DND-41 (cell line): ENCODE measurements at regions not wholly inside any gene's neighbourhood (a gene's known extent, or its start where the extent isn't known, plus 50 kb on each side); places are given as distances from the start of the nearest gene placed in this dataset.

Experiments
- ATAC-seq: fragments of 200-7000 bp; cut with Tn5 transposase; 3 replicates; pipeline ENCODE4 v1.9.1; 2021; ENCODE audit warnings: low read depth; ENCODE audit not compliant: insufficient read depth
- DNase-seq: peaks from one replicate; pipeline ENCODE4 v3.0.0-alpha.2; 2020
- H2AFZ ChIP-seq: 2 replicates; pipeline ENCODE4 v1.6.0; 2012; ENCODE audit warnings: low read depth, low read length
- H3K27ac ChIP-seq: 2 replicates; pipeline ENCODE4 v1.5.1; 2012; ENCODE audit warnings: low read length, inconsistent platforms
- H3K27me3 ChIP-seq: fragments of 200-600 bp; sonication (generic); 2 replicates; pipeline ENCODE4 v1.6.0; 2012; ENCODE audit warnings: low read length, mild to moderate bottlenecking, inconsistent platforms; ENCODE audit not compliant: insufficient read depth, poor library complexity
- H3K36me3 ChIP-seq: 2 replicates; pipeline ENCODE4 v1.5.1; 2012; ENCODE audit warnings: low read length, inconsistent platforms; ENCODE audit not compliant: insufficient read depth
- H3K4me1 ChIP-seq: 2 replicates; pipeline ENCODE4 v1.5.1; 2012; ENCODE audit warnings: mild to moderate bottlenecking, low read length; ENCODE audit not compliant: insufficient read depth
- H3K4me2 ChIP-seq: 2 replicates; pipeline ENCODE4 v1.6.0; 2012; ENCODE audit warnings: mild to moderate bottlenecking, moderate library complexity, low read length, inconsistent platforms; ENCODE audit not compliant: insufficient read depth
- H3K4me3 ChIP-seq, 2 experiments: fragments of 200-600 bp in 1 of 2; shearing (Covaris generic) in 1 of 2; 2 replicates each; pipeline ENCODE4 v1.5.1; 2012 to 2016; ENCODE audit warnings: inconsistent platforms in 2 of 2, low read length in 2 of 2, mild to moderate bottlenecking in 2 of 2, low read depth in 1 of 2, moderate library complexity in 1 of 2
- H3K79me2 ChIP-seq: 2 replicates; pipeline ENCODE4 v1.6.0; 2012; ENCODE audit warnings: low read length, inconsistent platforms; ENCODE audit not compliant: insufficient read depth
- H3K9ac ChIP-seq: 2 replicates; pipeline ENCODE4 v1.6.0; 2012; ENCODE audit warnings: low read depth, mild to moderate bottlenecking, inconsistent platforms, low read length, moderate library complexity
- H3K9me3 ChIP-seq: 2 replicates; pipeline ENCODE4 v1.5.1; 2012; ENCODE audit warnings: low read length, moderate library complexity, mild to moderate bottlenecking, inconsistent platforms; ENCODE audit not compliant: insufficient read depth, severe bottlenecking
- H4K20me1 ChIP-seq: 2 replicates; pipeline ENCODE4 v1.6.0; 2012; ENCODE audit warnings: low read length; ENCODE audit not compliant: insufficient read depth
- EZH2 ChIP-seq: IDR thresholded peaks from 3 replicates; pipeline ENCODE4 v1.6.1; 2012; ENCODE audit warnings: borderline replicate concordance, low read depth, mild to moderate bottlenecking, moderate library complexity, low read length, inconsistent platforms; ENCODE audit not compliant: severe bottlenecking
- TF ChIP-seq, protein P1 (sequence below): IDR thresholded peaks from 2 replicates; pipeline ENCODE4 v1.5.1; 2012; ENCODE audit warnings: borderline replicate concordance, low read length, moderate library complexity, mild to moderate bottlenecking; ENCODE audit not compliant: poor library complexity, severe bottlenecking; ENCODE audit errors: extremely low read depth

DNA sequence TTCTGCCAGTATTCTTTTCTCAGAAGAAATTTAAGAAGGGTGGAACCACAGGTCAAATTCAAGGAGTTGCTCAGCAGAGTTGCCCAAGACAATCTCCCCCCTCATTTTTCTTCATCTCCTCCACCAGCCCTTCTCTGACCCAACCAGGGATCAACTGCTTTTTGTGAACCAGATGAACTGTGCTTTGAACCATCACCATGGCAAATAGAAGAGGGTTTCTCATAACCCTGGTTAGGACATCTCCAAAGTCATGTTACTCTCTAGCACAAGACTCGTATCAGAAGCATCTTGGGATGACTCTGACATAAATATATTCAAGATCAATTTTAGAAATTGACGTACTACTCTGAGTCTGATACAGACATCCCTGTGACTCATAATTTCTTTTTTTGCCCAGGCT is 130.7 kb downstream of the ALDH8A1 start:
- no peaks in the 10 kb centered on the region for H3K9me3 ChIP-seq
- H3K27me3 ChIP-seq: no peaks in the 10 kb centered on the region
- no peak for TF ChIP-seq EZH2
- TF ChIP-seq, protein P1, sequence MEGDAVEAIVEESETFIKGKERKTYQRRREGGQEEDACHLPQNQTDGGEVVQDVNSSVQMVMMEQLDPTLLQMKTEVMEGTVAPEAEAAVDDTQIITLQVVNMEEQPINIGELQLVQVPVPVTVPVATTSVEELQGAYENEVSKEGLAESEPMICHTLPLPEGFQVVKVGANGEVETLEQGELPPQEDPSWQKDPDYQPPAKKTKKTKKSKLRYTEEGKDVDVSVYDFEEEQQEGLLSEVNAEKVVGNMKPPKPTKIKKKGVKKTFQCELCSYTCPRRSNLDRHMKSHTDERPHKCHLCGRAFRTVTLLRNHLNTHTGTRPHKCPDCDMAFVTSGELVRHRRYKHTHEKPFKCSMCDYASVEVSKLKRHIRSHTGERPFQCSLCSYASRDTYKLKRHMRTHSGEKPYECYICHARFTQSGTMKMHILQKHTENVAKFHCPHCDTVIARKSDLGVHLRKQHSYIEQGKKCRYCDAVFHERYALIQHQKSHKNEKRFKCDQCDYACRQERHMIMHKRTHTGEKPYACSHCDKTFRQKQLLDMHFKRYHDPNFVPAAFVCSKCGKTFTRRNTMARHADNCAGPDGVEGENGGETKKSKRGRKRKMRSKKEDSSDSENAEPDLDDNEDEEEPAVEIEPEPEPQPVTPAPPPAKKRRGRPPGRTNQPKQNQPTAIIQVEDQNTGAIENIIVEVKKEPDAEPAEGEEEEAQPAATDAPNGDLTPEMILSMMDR: no peak
- ATAC-seq (no peak), DNase-seq (no peak)
- H3K79me2 ChIP-seq: no peaks in the 10 kb centered on the region
- H3K4me1 ChIP-seq: no peaks in the 10 kb centered on the region
- no peak overlapping the region for H2AFZ ChIP-seq
- H3K4me2 ChIP-seq: no peak overlapping the region
- no peaks in the 10 kb centered on the region for H4K20me1 ChIP-seq
- no peak overlapping the region for H3K9ac ChIP-seq
- H3K4me3 ChIP-seq: no peak overlapping the region
- H3K27ac ChIP-seq: no peak overlapping the region
- H3K36me3 ChIP-seq: no peaks in the 10 kb centered on the region

DNA sequence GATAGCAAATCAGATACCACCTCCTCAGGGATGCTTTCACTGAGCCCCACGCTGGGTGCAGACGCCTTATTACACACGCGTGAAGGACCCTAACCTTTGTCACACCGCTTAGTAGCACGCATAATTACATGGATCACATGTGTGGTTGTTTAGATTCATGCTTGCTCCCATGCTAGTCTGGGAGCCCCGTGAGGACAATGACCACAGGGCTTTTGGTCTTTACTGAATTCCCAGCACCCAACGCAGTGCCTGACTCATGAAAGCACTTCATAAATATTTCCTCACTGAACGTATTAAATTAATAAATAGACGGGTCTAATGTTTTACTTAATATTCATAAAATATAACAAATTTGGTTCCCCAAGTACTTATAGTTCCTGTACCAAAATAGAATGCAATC is 132.5 kb downstream of the ALDH8A1 start:
- H3K4me3 ChIP-seq: no peak overlapping the region
- no peak overlapping the region for H3K4me2 ChIP-seq
- H3K9me3 ChIP-seq: no peaks in the 10 kb centered on the region
- no peak overlapping the region for H3K27ac ChIP-seq
- H2AFZ ChIP-seq: no peak overlapping the region
- TF ChIP-seq, protein P1: no peak
- no peak for TF ChIP-seq EZH2
- H3K27me3 ChIP-seq: no peaks in the 10 kb centered on the region
- H3K9ac ChIP-seq: no peak overlapping the region
- ATAC-seq (no peak), DNase-seq (no peak)
- H3K79me2 ChIP-seq: no peaks in the 10 kb centered on the region
- no peaks in the 10 kb centered on the region for H4K20me1 ChIP-seq
- H3K36me3 ChIP-seq: no peaks in the 10 kb centered on the region
- no peaks in the 10 kb centered on the region for H3K4me1 ChIP-seq

DNA sequence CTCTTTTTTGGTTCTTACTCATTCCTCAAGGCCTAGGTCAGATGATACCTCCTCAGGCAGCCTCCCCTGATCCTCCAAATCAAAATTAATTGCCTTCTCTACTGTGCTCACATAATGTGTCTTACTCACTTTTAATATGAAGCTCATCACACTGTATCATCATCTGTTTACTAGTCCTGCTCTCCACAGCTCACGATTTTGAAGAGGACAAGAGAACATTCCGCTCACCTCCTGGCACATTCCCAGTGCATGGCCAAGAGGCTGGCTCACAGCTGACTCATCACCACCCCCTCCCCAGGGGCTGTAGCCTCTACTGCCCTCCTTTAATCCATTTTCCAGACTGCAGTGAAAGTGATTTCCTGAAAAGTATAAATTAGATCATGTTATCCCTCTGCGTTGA is 133.1 kb downstream of the ALDH8A1 start:
- Histone ChIP-seq H3K27me3 (no peaks in the 10 kb centered on the region), H3K9ac (no peak overlapping the region), H3K9me3 (no peaks in the 10 kb centered on the region), H4K20me1 (no peaks in the 10 kb centered on the region), H3K4me1 (no peaks in the 10 kb centered on the region), H3K27ac (no peak overlapping the region), H2AFZ (no peak overlapping the region), H3K36me3 (no peaks in the 10 kb centered on the region), H3K4me2 (no peak overlapping the region), H3K79me2 (no peaks in the 10 kb centered on the region), H3K4me3 (no peak overlapping the region)
- DNase-seq: no peak
- no peak for ATAC-seq
- TF ChIP-seq, protein P1: no peak

DNA sequence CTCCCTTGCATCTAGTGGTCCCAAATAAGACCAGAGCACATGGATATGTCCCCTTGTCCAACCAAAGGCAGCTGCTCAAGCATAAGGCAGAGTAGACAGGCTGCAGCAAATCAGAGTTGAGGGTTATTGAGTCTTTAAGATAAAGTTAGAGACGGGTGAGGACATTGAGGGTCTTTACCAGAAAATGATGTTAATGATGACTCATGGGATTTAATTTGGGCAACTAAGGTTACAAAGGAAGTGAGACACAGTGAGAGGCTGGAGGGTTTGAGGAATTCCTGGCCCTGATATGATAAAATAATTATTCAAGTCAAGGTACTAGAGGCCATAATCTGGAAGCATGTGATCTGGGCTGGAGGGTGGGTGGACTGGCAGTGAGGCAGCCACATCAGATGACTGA is 133.6 kb downstream of the ALDH8A1 start:
- no peak for TF ChIP-seq EZH2
- TF ChIP-seq, protein P1: no peak
- Histone ChIP-seq H3K27ac (no peak overlapping the region), H3K36me3 (no peaks in the 10 kb centered on the region), H2AFZ (no peak overlapping the region), H3K4me2 (no peak overlapping the region), H3K4me3 (no peak overlapping the region), H3K9me3 (no peaks in the 10 kb centered on the region), H3K9ac (no peak overlapping the region), H3K79me2 (no peaks in the 10 kb centered on the region), H3K4me1 (no peaks in the 10 kb centered on the region), H4K20me1 (no peaks in the 10 kb centered on the region), H3K27me3 (no peaks in the 10 kb centered on the region)
- DNase-seq (no peak), ATAC-seq (no peak)
